H9 (cell line): ENCODE measurements at regions not wholly inside any gene's neighbourhood (a gene's known extent, or its start where the extent isn't known, plus 50 kb on each side); places are given as distances from the start of the nearest gene placed in this dataset.

ENCODE experiments used
- DNase-seq: peaks from one replicate; pipeline ENCODE4 v3.0.0-alpha.2; 2017
- H2AFZ ChIP-seq: one replicate; pipeline ENCODE4 v1.6.1; 2013; ENCODE audit warnings: mild to moderate bottlenecking, low read length, control low read depth, moderate library complexity
- H2AK5ac ChIP-seq: 2 replicates; pipeline ENCODE4 v1.6.1; 2013; ENCODE audit warnings: low read length, control low read depth, mixed read lengths; ENCODE audit not compliant: insufficient read length
- H2BK120ac ChIP-seq: one replicate; pipeline ENCODE4 v1.6.1; 2013; ENCODE audit warnings: low read depth, mild to moderate bottlenecking, low read length, control low read depth, inconsistent platforms; ENCODE audit not compliant: poor library complexity, severe bottlenecking
- H2BK12ac ChIP-seq: 2 replicates; pipeline ENCODE4 v1.6.1; 2013; ENCODE audit warnings: low read length, control low read depth, mixed read lengths, low read depth; ENCODE audit not compliant: insufficient read length
- H2BK15ac ChIP-seq: 2 replicates; pipeline ENCODE4 v1.6.1; 2013; ENCODE audit warnings: low read depth, low read length, control low read depth
- H2BK20ac ChIP-seq: one replicate; pipeline ENCODE4 v1.6.1; 2013; ENCODE audit warnings: low read depth, mild to moderate bottlenecking, low read length, control low read depth, inconsistent platforms; ENCODE audit not compliant: poor library complexity, severe bottlenecking
- H2BK5ac ChIP-seq: 2 replicates; pipeline ENCODE4 v1.6.1; 2013; ENCODE audit warnings: low read length, control low read depth, mixed read lengths; ENCODE audit not compliant: insufficient read length
- H3K14ac ChIP-seq: 2 replicates; pipeline ENCODE4 v1.6.1; 2013; ENCODE audit warnings: low read length, control low read depth; ENCODE audit not compliant: insufficient read depth
- H3K18ac ChIP-seq: 2 replicates; pipeline ENCODE4 v1.6.1; 2013; ENCODE audit warnings: low read depth, mild to moderate bottlenecking, mixed read lengths, low read length, control low read depth; ENCODE audit not compliant: insufficient read length
- H3K23ac ChIP-seq: 2 replicates; pipeline ENCODE4 v1.6.1; 2013; ENCODE audit warnings: low read length, control low read depth, mixed read lengths, low read depth; ENCODE audit not compliant: insufficient read length
- H3K23me2 ChIP-seq: 2 replicates; pipeline ENCODE4 v1.6.1; 2013; ENCODE audit warnings: low read depth, mild to moderate bottlenecking, mixed read lengths, low read length, control low read depth; ENCODE audit not compliant: insufficient read length, poor library complexity, severe bottlenecking
- H3K27ac ChIP-seq: 2 replicates; pipeline ENCODE4 v1.5.1; 2013; ENCODE audit warnings: low read length, control low read depth, mixed read lengths, low read depth; ENCODE audit not compliant: insufficient read length
- H3K27me3 ChIP-seq: 2 replicates; pipeline ENCODE4 v1.6.1; 2013; ENCODE audit warnings: low read length, control low read depth, inconsistent platforms; ENCODE audit not compliant: insufficient read depth
- H3K4ac ChIP-seq: 2 replicates; pipeline ENCODE4 v1.6.1; 2013; ENCODE audit warnings: low read depth, mild to moderate bottlenecking, control low read depth, inconsistent platforms, low read length, moderate library complexity
- H3K4me1 ChIP-seq: 2 replicates; pipeline ENCODE4 v1.6.1; 2013; ENCODE audit warnings: low read length, control low read depth, inconsistent platforms; ENCODE audit not compliant: insufficient read depth
- H3K4me2 ChIP-seq: 2 replicates; pipeline ENCODE4 v1.6.1; 2013; ENCODE audit warnings: low read length, control low read depth, mixed read lengths; ENCODE audit not compliant: insufficient read length, insufficient read depth
- H3K56ac ChIP-seq: 2 replicates; pipeline ENCODE4 v1.6.1; 2013; ENCODE audit warnings: low read depth, mild to moderate bottlenecking, mixed read lengths, low read length, control low read depth; ENCODE audit not compliant: insufficient read length
- H3K79me1 ChIP-seq: 2 replicates; pipeline ENCODE4 v1.6.1; 2013; ENCODE audit warnings: low read depth, mild to moderate bottlenecking, moderate library complexity, low read length, control low read depth, inconsistent platforms; ENCODE audit not compliant: insufficient read depth, poor library complexity, severe bottlenecking
- H3K79me2 ChIP-seq: 2 replicates; pipeline ENCODE4 v1.6.1; 2013; ENCODE audit warnings: low read length, control low read depth, inconsistent platforms; ENCODE audit not compliant: insufficient read depth
- H3K9ac ChIP-seq: 2 replicates; pipeline ENCODE4 v1.6.1; 2013; ENCODE audit warnings: low read length, control low read depth, mixed read lengths; ENCODE audit not compliant: insufficient read length; ENCODE audit errors: extremely low read depth
- H3K9me3 ChIP-seq: one replicate; pipeline ENCODE4 v1.6.1; 2013; ENCODE audit warnings: low read depth, low read length, inconsistent platforms; ENCODE audit not compliant: control insufficient read depth
- H3T11ph ChIP-seq: one replicate; pipeline ENCODE4 v1.6.1; 2013; ENCODE audit warnings: mild to moderate bottlenecking, low read length, control low read depth, inconsistent platforms
- H4K20me1 ChIP-seq: one replicate; pipeline ENCODE4 v1.6.1; 2013; ENCODE audit not compliant: control insufficient read depth, insufficient read length, insufficient read depth
- H4K5ac ChIP-seq: 2 replicates; pipeline ENCODE4 v1.6.1; 2013; ENCODE audit warnings: low read depth, mild to moderate bottlenecking, mixed read lengths, low read length, control low read depth; ENCODE audit not compliant: insufficient read length
- H4K8ac ChIP-seq: replicated peaks from 2 replicates; pipeline ENCODE4 v1.6.1; 2013; ENCODE audit warnings: low read length, control low read depth, mixed read lengths, low read depth; ENCODE audit not compliant: insufficient read length
- H4K91ac ChIP-seq: 2 replicates; pipeline ENCODE4 v1.6.1; 2013; ENCODE audit warnings: low read depth, mild to moderate bottlenecking, moderate library complexity, mixed read lengths, low read length, control low read depth; ENCODE audit not compliant: insufficient read length
- H3K27ac Mint-ChIP-seq, 3 experiments: 2 replicates in 2 of 3; 3 replicates in 1 of 3; pipeline ENCODE4 v1.8.0; 2020 to 2021; ENCODE audit warnings: mixed read lengths in 3 of 3, mild to moderate bottlenecking in 1 of 3, moderate library complexity in 1 of 3
- H3K27me3 Mint-ChIP-seq: 2 replicates; pipeline ENCODE4 v1.8.0; 2021; ENCODE audit warnings: low read depth, mild to moderate bottlenecking, moderate library complexity, mixed read lengths
- H3K36me3 Mint-ChIP-seq, 3 experiments: 2 replicates in 2 of 3; 3 replicates in 1 of 3; pipeline ENCODE4 v1.8.0; 2020 to 2021; ENCODE audit warnings: low read depth in 3 of 3, mixed read lengths in 3 of 3; ENCODE audit not compliant: insufficient read depth in 1 of 3
- H3K4me1 Mint-ChIP-seq, 2 experiments: 2 replicates each; pipeline ENCODE4 v1.8.0; 2020; ENCODE audit warnings: mixed read lengths in 2 of 2
- H3K4me3 Mint-ChIP-seq, 2 experiments: 2 replicates in 1 of 2; 3 replicates in 1 of 2; pipeline ENCODE4 v1.8.0; 2020 to 2021; ENCODE audit warnings: mild to moderate bottlenecking in 2 of 2, mixed read lengths in 2 of 2, moderate library complexity in 1 of 2
- H3K9me3 Mint-ChIP-seq, 2 experiments: 2 replicates in 1 of 2; 3 replicates in 1 of 2; pipeline ENCODE4 v1.8.0; 2020; ENCODE audit warnings: mild to moderate bottlenecking in 2 of 2, mixed read lengths in 2 of 2, moderate library complexity in 1 of 2
- WGBS: extraction: QIAGEN DNeasy Blood & Tissue Kit; methylation state at CpG from one replicate; pipeline ENCODE4 v1.1.7; 2013; ENCODE audit warnings: missing lambda C conversion rate, low lambda C conversion rate, mixed read lengths; ENCODE audit not compliant: insufficient read length; ENCODE audit errors: extremely low coverage; 5-methylcytosine and 5-hydroxymethylcytosine counted together
- TF ChIP-seq, protein P1 (sequence below): fragments of 200-600 bp; sonication (generic); conservative IDR thresholded peaks from 3 replicates; pipeline ENCODE4 v1.8.0; 2021; ENCODE audit warnings: antibody characterized with exemption, mild to moderate bottlenecking

DNA sequence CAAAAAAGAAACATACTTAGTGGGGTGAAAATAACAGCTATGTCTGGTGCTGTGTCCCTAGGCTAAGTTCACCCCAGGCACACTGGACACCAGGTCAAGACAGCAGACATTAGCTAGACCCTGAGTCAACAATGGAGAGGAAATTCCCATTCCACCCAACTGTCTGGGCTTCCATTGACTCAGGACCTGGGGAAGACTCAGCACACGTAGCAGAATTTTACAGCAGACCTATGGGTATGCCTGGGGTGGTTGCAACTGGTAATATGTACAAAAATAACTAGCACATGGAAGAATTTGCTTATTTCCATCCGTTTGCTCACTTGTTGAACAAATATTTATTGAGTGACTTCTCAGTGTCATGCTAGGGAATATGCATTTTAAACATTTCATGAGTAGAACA is 117.0 kb downstream of the GAS1 start:
- H3K18ac ChIP-seq, result no peak overlapping the region
- no peak overlapping the region for H2BK12ac ChIP-seq
- H2BK20ac ChIP-seq, result no peak overlapping the region
- no peak overlapping the region for H3K4me2 ChIP-seq
- no peaks in the 10 kb centered on the region for H4K20me1 ChIP-seq
- no peak overlapping the region for H3T11ph ChIP-seq
- no peak overlapping the region for H3K4ac ChIP-seq
- Mint-ChIP-seq H3K36me3 (peaks cover 0 to 2% (median 0%) of the 10 kb centered on the region in 3 experiments; a peak in 2 of 7 replicates), H3K27me3 (no peaks in the 10 kb centered on the region; the same call in 1 of the 2 replicates), H3K4me1 (peaks cover 13 to 16% of the 10 kb centered on the region in 2 experiments), H3K27ac (no peak overlapping the region), H3K4me3 (no peak overlapping the region), H3K9me3 (peaks cover 2% of the 10 kb centered on the region in 2 experiments; a peak in 2 of 5 replicates)
- TF ChIP-seq, protein P1, sequence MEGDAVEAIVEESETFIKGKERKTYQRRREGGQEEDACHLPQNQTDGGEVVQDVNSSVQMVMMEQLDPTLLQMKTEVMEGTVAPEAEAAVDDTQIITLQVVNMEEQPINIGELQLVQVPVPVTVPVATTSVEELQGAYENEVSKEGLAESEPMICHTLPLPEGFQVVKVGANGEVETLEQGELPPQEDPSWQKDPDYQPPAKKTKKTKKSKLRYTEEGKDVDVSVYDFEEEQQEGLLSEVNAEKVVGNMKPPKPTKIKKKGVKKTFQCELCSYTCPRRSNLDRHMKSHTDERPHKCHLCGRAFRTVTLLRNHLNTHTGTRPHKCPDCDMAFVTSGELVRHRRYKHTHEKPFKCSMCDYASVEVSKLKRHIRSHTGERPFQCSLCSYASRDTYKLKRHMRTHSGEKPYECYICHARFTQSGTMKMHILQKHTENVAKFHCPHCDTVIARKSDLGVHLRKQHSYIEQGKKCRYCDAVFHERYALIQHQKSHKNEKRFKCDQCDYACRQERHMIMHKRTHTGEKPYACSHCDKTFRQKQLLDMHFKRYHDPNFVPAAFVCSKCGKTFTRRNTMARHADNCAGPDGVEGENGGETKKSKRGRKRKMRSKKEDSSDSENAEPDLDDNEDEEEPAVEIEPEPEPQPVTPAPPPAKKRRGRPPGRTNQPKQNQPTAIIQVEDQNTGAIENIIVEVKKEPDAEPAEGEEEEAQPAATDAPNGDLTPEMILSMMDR, result no peak
- no peaks in the 10 kb centered on the region for H3K79me1 ChIP-seq
- no peak overlapping the region for H2BK15ac ChIP-seq
- H3K27me3 ChIP-seq, result no peaks in the 10 kb centered on the region
- H3K23ac ChIP-seq, result no peak overlapping the region
- H3K27ac ChIP-seq, result no peak overlapping the region
- no peaks in the 10 kb centered on the region for H3K23me2 ChIP-seq
- no peak overlapping the region for H4K91ac ChIP-seq
- H3K4me1 ChIP-seq, result peaks cover 9% of the 10 kb centered on the region; the same call in 1 of the 2 replicates
- H4K5ac ChIP-seq, result no peak overlapping the region
- H3K56ac ChIP-seq, result no peak overlapping the region
- no CpG with 5 or more reads among the region's 2 CpGs for WGBS
- no peak overlapping the region for H2BK5ac ChIP-seq
- no peak overlapping the region for H2AFZ ChIP-seq
- no peak overlapping the region for H2BK120ac ChIP-seq
- DNase-seq, result no peak
- no peak overlapping the region for H4K8ac ChIP-seq
- no peaks in the 10 kb centered on the region for H3K9me3 ChIP-seq
- no peak overlapping the region for H3K9ac ChIP-seq
- no peaks in the 10 kb centered on the region for H3K79me2 ChIP-seq
- no peak overlapping the region for H3K14ac ChIP-seq
- H2AK5ac ChIP-seq, result no peak overlapping the region
